ENCODE measurements at regions not wholly inside any gene's neighbourhood (a gene's known extent, or its start where the extent isn't known, plus 50 kb on each side); places are given as distances from the start of the nearest gene placed in this dataset.
"Not testable (repeated sequence)": the region's sequence is repeated elsewhere in the genome, so short reads cannot be mapped to it uniquely, and the experiment has no call there.

DNA sequence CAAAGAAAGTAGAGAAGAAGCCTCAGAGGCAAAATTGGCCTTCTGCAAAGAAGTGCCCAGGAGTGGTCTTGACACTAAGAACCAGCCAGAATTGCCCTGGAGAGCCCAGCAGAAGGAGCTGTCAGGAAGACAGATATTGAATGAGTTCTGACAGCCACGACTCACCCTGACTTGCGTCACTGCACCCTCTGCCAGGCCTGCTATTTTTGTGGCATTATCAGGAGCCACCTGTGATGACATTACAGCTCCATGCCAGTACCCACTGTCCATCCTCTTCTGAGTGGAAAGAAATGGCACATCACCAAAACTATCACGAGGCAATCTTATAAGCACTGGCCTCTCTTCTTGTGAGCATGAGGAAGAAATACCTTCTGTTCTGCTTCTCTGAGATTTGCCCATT lies 67.7 kb downstream of the SMIM20 start:
- H3K36me3 Mint-ChIP-seq, result no peaks in the 10 kb centered on the region
- H3K9me3 Mint-ChIP-seq, result no peaks in the 10 kb centered on the region

DNA sequence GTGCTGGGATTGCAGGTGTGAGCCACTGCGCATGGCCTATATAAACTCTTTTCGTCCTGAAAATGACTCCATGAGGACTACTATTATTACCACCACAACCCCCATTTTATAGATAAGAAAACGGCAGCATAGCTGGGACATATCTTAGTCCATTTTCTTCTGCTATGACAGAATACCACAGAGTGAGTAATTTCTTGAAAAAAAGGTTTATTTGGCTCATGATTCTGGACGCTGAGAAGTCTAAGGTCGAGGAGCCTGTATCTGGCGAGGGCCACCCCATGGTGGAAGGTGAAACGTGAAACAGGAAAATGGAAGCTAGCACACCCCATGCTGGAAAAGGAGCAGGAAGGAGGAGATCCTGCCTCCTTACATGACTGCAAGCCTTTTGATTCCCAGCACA lies 68.9 kb downstream of the SMIM20 start:
- Mint-ChIP-seq H3K27ac (no peak overlapping the region), H3K27me3 (peaks cover 0 to 5% of the 10 kb centered on the region in 2 donors), H3K9me3 (no peaks in the 10 kb centered on the region), H3K4me1 (peaks cover 0 to 4% (median 3%) of the 10 kb centered on the region in 3 donors), H3K4me3 (no peak overlapping the region), H3K36me3 (no peaks in the 10 kb centered on the region)
- Histone ChIP-seq H3K27ac (ENCODE audit: low read depth, low read length) (no peak overlapping the region), H3K4me1 (ENCODE audit: insufficient read depth, low read length) (no peaks in the 10 kb centered on the region), H3K9me3 (ENCODE audit: low read length) (no peaks in the 10 kb centered on the region), H3K36me3 (ENCODE audit: insufficient read depth, low read length) (no peaks in the 10 kb centered on the region), H3K4me3 (ENCODE audit: low read length) (no peak overlapping the region), H3K27me3 (ENCODE audit: insufficient read depth, low read length, poor library complexity, severe bottlenecking) (no peaks in the 10 kb centered on the region)
- ChIA-PET POLR2A (no interaction called here), CTCF (no interaction called here)
- no peak for DNase-seq

More for the DNA sequence above, 67.7 kb downstream of the SMIM20 start:
- POLR2A ChIA-PET, result no interaction called here
- no peak overlapping the region for H3K27ac ChIP-seq (ENCODE audit: low read depth, low read length)
- no peaks in the 10 kb centered on the region for H3K9me3 ChIP-seq (ENCODE audit: low read length)
- no peak for DNase-seq
- no peaks in the 10 kb centered on the region for H3K4me1 Mint-ChIP-seq
- no peaks in the 10 kb centered on the region for H3K27me3 ChIP-seq (ENCODE audit: insufficient read depth, low read length, poor library complexity, severe bottlenecking)
- no peak overlapping the region for H3K4me3 Mint-ChIP-seq
- H3K4me3 ChIP-seq (ENCODE audit: low read length), result no peak overlapping the region
- H3K27ac Mint-ChIP-seq, result no peak overlapping the region
- H3K36me3 ChIP-seq (ENCODE audit: insufficient read depth, low read length), result no peaks in the 10 kb centered on the region
- no peaks in the 10 kb centered on the region for H3K4me1 ChIP-seq (ENCODE audit: insufficient read depth, low read length)
- CTCF ChIA-PET, result no interaction called here
- peaks cover 0 to 5% of the 10 kb centered on the region in 2 donors for H3K27me3 Mint-ChIP-seq

DNA sequence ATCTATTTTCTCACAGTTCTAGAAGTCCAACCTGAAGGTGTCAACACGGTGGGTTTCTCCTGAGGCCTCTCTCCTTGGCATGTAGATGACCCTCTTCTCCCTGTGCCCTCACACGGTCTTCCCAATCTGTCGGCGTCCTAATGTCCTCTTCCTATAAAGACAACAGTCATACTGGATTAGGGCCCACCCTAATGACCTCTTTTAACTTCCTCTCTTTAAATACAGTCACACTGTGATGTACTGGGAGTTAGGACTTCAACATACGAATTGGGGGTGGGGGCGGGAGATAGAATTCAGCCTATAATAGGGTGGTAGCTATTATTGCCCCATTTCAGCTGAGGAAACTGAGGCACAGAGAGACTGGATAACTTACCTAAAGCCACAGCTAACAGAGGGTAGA lies 70.2 kb downstream of the SMIM20 start:
- H3K9me3 ChIP-seq (ENCODE audit: low read length), result no peaks in the 10 kb centered on the region
- H3K9me3 Mint-ChIP-seq, result no peaks in the 10 kb centered on the region
- peaks cover 3 to 5% of the 10 kb centered on the region in 2 donors for H3K27me3 Mint-ChIP-seq
- H3K4me1 ChIP-seq (ENCODE audit: insufficient read depth, low read length), result no peaks in the 10 kb centered on the region
- no peak for DNase-seq
- ChIA-PET CTCF (no interaction called here), POLR2A (no interaction called here)
- no peaks in the 10 kb centered on the region for H3K36me3 Mint-ChIP-seq
- H3K36me3 ChIP-seq (ENCODE audit: insufficient read depth, low read length), result no peaks in the 10 kb centered on the region
- H3K27ac Mint-ChIP-seq, result no peak overlapping the region
- no peaks in the 10 kb centered on the region for H3K27me3 ChIP-seq (ENCODE audit: insufficient read depth, low read length, poor library complexity, severe bottlenecking)
- peaks cover 5 to 8% (median 7%) of the 10 kb centered on the region in 3 donors for H3K4me1 Mint-ChIP-seq
- no peak overlapping the region for H3K27ac ChIP-seq (ENCODE audit: low read depth, low read length)
- H3K4me3 Mint-ChIP-seq, result no peak overlapping the region
- no peak overlapping the region for H3K4me3 ChIP-seq (ENCODE audit: low read length)

- Mint-ChIP-seq H3K9me3 (no peaks in the 10 kb centered on the region), H3K27me3 (peaks cover 3 to 5% of the 10 kb centered on the region in 2 donors)
Measured at GRCh38 chr4:25984796-25985195, 70.8 kb downstream of the SMIM20 start.

DNA sequence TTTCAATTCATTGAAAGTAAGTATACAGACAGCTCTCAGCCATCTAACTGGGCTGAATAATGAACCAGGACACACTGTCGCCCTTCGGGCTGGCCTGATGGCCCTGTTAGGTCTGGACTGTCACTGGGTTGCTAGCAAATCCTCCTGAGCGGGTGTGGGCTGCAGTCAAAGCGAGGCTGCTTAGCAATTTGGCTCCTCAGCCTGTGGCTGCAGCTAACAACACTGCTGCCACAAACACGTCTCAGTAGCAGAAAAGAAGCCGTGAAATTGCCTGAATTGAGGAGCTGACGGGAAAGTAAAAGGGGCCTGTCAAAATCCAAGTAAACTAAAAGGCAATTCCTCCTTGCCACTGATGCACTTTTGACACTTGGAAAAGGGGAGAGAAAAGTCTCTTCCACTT lies 72.8 kb downstream of the SMIM20 start:
- Mint-ChIP-seq H3K27ac (no peak overlapping the region), H3K4me3 (no peak overlapping the region), H3K4me1 (peaks cover 5 to 8% (median 7%) of the 10 kb centered on the region in 3 donors), H3K27me3 (peaks cover 2 to 3% of the 10 kb centered on the region in 2 donors), H3K9me3 (no peaks in the 10 kb centered on the region), H3K36me3 (no peaks in the 10 kb centered on the region)
- CTCF ChIA-PET, result interaction anchor here (0.8 to 1.9 kb wide), 7 partner anchors 9 to 420 kb away, joined by 3 to 9 read pairs (median 4); no protein-coding TSS in a partner anchor
- H3K36me3 ChIP-seq (ENCODE audit: insufficient read depth, low read length), result no peaks in the 10 kb centered on the region
- no peak for DNase-seq
- no peaks in the 10 kb centered on the region for H3K4me1 ChIP-seq (ENCODE audit: insufficient read depth, low read length)
- H3K9me3 ChIP-seq (ENCODE audit: low read length), result no peaks in the 10 kb centered on the region
- H3K27ac ChIP-seq (ENCODE audit: low read depth, low read length), result no peak overlapping the region
- POLR2A ChIA-PET, result no interaction called here
- H3K4me3 ChIP-seq (ENCODE audit: low read length), result no peak overlapping the region
- no peaks in the 10 kb centered on the region for H3K27me3 ChIP-seq (ENCODE audit: insufficient read depth, low read length, poor library complexity, severe bottlenecking)

More at GRCh38 chr4:25984796-25985195, 70.8 kb downstream of the SMIM20 start:
- no peaks in the 10 kb centered on the region for H3K36me3 ChIP-seq (ENCODE audit: insufficient read depth, low read length)
- H3K9me3 ChIP-seq (ENCODE audit: low read length), result no peaks in the 10 kb centered on the region
- H3K27ac ChIP-seq (ENCODE audit: low read depth, low read length), result no peak overlapping the region
- Mint-ChIP-seq H3K4me1 (peaks cover 5 to 8% (median 7%) of the 10 kb centered on the region in 3 donors), H3K27ac (no peak overlapping the region), H3K4me3 (no peak overlapping the region), H3K36me3 (no peaks in the 10 kb centered on the region)
- no peak overlapping the region for H3K4me3 ChIP-seq (ENCODE audit: low read length)
- ChIA-PET CTCF (no interaction called here), POLR2A (no interaction called here)
- H3K27me3 ChIP-seq (ENCODE audit: insufficient read depth, low read length, poor library complexity, severe bottlenecking), result no peaks in the 10 kb centered on the region
- H3K4me1 ChIP-seq (ENCODE audit: insufficient read depth, low read length), result no peaks in the 10 kb centered on the region
- DNase-seq, result no peak

DNA sequence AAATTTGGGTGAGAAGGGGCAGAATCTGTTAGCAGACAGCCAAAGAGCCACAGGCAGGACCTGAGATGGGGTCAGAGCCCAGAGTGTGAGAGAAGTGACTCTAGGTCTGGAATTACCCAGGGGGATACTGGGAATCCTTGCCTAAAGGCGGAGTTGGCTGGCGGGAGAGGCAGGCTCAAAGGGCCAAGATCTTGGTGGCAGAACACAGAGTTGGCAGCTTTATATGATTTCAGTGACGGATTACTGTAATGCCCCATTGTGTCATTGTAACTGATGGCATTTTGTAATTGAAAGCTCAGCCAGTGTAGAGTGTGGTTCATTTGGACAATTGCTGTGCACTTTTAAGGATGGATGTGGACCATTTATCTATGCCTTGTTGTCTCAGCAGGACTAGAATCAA lies 77.3 kb downstream of the SMIM20 start:
- Mint-ChIP-seq H3K4me1 (peaks cover 7 to 8% (median 7%) of the 10 kb centered on the region in 3 donors), H3K27ac (no peak overlapping the region), H3K4me3 (no peak overlapping the region), H3K9me3 (no peaks in the 10 kb centered on the region), H3K27me3 (peaks cover 2 to 3% of the 10 kb centered on the region in 2 donors), H3K36me3 (no peaks in the 10 kb centered on the region)
- no peak overlapping the region for H3K4me3 ChIP-seq (ENCODE audit: low read length)
- POLR2A ChIA-PET, result no interaction called here
- H3K4me1 ChIP-seq (ENCODE audit: insufficient read depth, low read length), result no peaks in the 10 kb centered on the region
- no peaks in the 10 kb centered on the region for H3K27me3 ChIP-seq (ENCODE audit: insufficient read depth, low read length, poor library complexity, severe bottlenecking)
- DNase-seq, result no peak
- H3K27ac ChIP-seq (ENCODE audit: low read depth, low read length), result no peak overlapping the region
- CTCF ChIA-PET, result no interaction called here
- H3K9me3 ChIP-seq (ENCODE audit: low read length), result no peaks in the 10 kb centered on the region
- no peaks in the 10 kb centered on the region for H3K36me3 ChIP-seq (ENCODE audit: insufficient read depth, low read length)

GRCh38 chr4:25993395-25994185 lies 79.6 kb downstream of the SMIM20 start:
- Mint-ChIP-seq H3K4me1 (peaks cover 0 to 5% (median 0%) of the 10 kb centered on the region in 3 donors), H3K36me3 (no peaks in the 10 kb centered on the region), H3K27me3 (peaks cover 2 to 3% of the 10 kb centered on the region in 2 donors), H3K9me3 (no peaks in the 10 kb centered on the region), H3K27ac (no peak overlapping the region), H3K4me3 (no peak overlapping the region)
- H3K9me3 ChIP-seq (ENCODE audit: low read length), result no peaks in the 10 kb centered on the region
- H3K4me3 ChIP-seq (ENCODE audit: low read length), result no peak overlapping the region
- no peaks in the 10 kb centered on the region for H3K36me3 ChIP-seq (ENCODE audit: insufficient read depth, low read length)
- no peaks in the 10 kb centered on the region for H3K27me3 ChIP-seq (ENCODE audit: insufficient read depth, low read length, poor library complexity, severe bottlenecking)
- no peak overlapping the region for H3K27ac ChIP-seq (ENCODE audit: low read depth, low read length)
- ChIA-PET CTCF (interaction anchor here (1.5 kb wide), 1 partner anchor 337 kb away, joined by 3 read pairs; no protein-coding TSS in a partner anchor), POLR2A (no interaction called here)
- no peak for DNase-seq
- no peaks in the 10 kb centered on the region for H3K4me1 ChIP-seq (ENCODE audit: insufficient read depth, low read length)

DNA sequence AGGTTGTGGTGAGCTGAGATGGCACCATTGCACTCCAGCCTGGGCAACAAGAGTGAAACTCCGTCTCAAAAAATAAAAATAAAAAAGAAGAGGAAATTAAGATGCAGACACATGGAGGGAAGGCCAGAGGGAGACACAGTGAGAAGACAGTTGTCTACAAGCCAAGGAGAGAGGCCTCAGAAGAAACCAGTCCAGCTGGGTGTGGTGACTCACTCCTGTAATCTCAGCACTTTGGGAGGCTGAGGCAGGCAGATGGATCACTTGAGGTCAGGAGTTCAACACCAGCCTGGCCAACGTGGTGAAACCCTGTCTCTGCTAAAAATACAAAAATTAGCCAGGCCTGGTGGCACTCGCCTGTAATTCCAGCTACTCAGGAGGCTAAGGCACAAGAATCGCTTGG lies 80.6 kb downstream of the SMIM20 start:
- CTCF ChIA-PET; H3K36me3 Mint-ChIP-seq; H3K4me3 Mint-ChIP-seq; H3K4me3 ChIP-seq (ENCODE audit: low read length); H3K9me3 Mint-ChIP-seq; POLR2A ChIA-PET; H3K27me3 ChIP-seq (ENCODE audit: insufficient read depth, low read length, poor library complexity, severe bottlenecking); H3K4me1 ChIP-seq (ENCODE audit: insufficient read depth, low read length); H3K9me3 ChIP-seq (ENCODE audit: low read length); H3K4me1 Mint-ChIP-seq; DNase-seq; H3K27me3 Mint-ChIP-seq; H3K27ac Mint-ChIP-seq; H3K27ac ChIP-seq (ENCODE audit: low read depth, low read length); H3K36me3 ChIP-seq (ENCODE audit: insufficient read depth, low read length): not testable (repeated sequence)
